ENCODE measurements at regions not wholly inside any gene's neighbourhood (a gene's known extent, or its start where the extent isn't known, plus 50 kb on each side); places are given as distances from the start of the nearest gene placed in this dataset.

DNA sequence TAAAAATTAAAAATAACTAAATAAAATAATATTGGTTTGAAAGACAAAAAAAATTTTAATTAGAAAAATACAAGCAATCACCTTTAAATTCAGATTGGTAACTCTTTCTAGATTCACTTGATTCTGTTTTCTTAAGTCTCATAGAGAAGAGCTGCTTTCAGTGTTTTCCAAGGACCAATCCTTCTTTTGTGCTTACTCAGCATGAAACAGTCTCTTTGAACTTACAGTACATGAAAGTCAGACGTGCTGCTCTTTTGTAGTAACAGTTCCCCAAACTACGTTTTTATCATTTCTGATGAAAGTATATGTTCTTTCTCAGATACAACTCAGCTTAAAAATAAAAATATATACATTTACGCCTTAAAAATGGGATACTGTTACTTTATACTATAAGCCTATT is 171.9 kb upstream of the CCDC54 start:
- TF ChIP-seq, protein P1, sequence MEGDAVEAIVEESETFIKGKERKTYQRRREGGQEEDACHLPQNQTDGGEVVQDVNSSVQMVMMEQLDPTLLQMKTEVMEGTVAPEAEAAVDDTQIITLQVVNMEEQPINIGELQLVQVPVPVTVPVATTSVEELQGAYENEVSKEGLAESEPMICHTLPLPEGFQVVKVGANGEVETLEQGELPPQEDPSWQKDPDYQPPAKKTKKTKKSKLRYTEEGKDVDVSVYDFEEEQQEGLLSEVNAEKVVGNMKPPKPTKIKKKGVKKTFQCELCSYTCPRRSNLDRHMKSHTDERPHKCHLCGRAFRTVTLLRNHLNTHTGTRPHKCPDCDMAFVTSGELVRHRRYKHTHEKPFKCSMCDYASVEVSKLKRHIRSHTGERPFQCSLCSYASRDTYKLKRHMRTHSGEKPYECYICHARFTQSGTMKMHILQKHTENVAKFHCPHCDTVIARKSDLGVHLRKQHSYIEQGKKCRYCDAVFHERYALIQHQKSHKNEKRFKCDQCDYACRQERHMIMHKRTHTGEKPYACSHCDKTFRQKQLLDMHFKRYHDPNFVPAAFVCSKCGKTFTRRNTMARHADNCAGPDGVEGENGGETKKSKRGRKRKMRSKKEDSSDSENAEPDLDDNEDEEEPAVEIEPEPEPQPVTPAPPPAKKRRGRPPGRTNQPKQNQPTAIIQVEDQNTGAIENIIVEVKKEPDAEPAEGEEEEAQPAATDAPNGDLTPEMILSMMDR (IDR thresholded peaks at IDR 0.05), result no peak
- Histone ChIP-seq H3K4me1 (ENCODE audit: control insufficient read depth in 1 of 2, insufficient read depth in 1 of 2, low read depth in 1 of 2, low read length in 1 of 2) (no peaks in the 10 kb centered on the region), H3K4me3 (ENCODE audit: low read depth in 1 of 2, low read length in 1 of 2) (no peak overlapping the region), H3K36me3 (no peaks in the 10 kb centered on the region), H3K9me3 (no peaks in the 10 kb centered on the region), H3K27ac (no peak overlapping the region), H3K27me3 (no peaks in the 10 kb centered on the region)

DNA sequence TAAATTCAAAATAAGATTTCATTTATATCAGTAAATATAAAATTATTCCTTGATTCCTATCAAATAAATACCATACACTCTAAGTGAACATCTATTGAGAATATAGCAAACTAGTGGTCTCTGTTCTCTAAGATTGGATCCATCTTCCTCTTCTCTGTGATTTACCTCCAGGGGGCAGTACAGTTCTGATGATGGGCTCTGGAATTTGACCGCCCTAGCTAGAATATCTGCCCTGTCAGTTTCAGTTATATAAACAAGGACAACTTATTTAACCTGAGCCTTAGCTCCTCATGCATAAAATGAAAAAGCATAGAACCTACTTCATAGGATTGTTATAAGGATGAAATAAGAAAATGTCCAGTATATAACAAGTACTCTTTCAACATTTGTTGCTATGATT is 171.1 kb upstream of the CCDC54 start:
- H3K36me3 ChIP-seq, result no peaks in the 10 kb centered on the region
- no peak overlapping the region for H3K27ac ChIP-seq
- no peaks in the 10 kb centered on the region for H3K4me1 ChIP-seq (ENCODE audit: control insufficient read depth in 1 of 2, insufficient read depth in 1 of 2, low read depth in 1 of 2, low read length in 1 of 2)
- H3K4me3 ChIP-seq (ENCODE audit: low read depth in 1 of 2, low read length in 1 of 2), result no peak overlapping the region
- TF ChIP-seq, protein P1 (IDR thresholded peaks at IDR 0.05), result no peak
- no peaks in the 10 kb centered on the region for H3K9me3 ChIP-seq
- H3K27me3 ChIP-seq, result no peaks in the 10 kb centered on the region

DNA sequence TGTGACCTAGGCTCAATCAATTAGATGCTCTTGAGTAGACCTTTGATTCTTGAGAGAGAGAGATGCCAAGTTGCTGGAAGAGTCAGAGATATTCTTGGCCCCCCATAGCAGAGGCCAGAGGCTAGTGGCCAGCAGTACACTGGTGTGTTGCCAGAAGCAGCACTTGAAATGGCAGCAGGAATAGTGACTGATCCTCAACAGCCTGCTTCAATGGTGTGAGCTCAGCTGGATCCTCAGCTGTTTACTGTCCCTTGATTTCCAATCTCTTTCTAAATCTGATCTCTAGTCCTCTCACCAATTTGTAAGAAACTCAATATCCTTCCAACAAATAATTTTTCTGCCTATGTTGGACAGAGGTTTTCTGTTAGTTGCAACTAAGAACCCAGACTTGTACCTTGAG is 170.3 kb upstream of the CCDC54 start:
- no peaks in the 10 kb centered on the region for H3K4me1 ChIP-seq (ENCODE audit: control insufficient read depth in 1 of 2, insufficient read depth in 1 of 2, low read depth in 1 of 2, low read length in 1 of 2)
- no peaks in the 10 kb centered on the region for H3K9me3 ChIP-seq
- TF ChIP-seq, protein P1 (IDR thresholded peaks at IDR 0.05), result no peak
- H3K4me3 ChIP-seq (ENCODE audit: low read depth in 1 of 2, low read length in 1 of 2), result no peak overlapping the region
- no peaks in the 10 kb centered on the region for H3K36me3 ChIP-seq
- H3K27ac ChIP-seq, result no peak overlapping the region
- no peaks in the 10 kb centered on the region for H3K27me3 ChIP-seq

DNA sequence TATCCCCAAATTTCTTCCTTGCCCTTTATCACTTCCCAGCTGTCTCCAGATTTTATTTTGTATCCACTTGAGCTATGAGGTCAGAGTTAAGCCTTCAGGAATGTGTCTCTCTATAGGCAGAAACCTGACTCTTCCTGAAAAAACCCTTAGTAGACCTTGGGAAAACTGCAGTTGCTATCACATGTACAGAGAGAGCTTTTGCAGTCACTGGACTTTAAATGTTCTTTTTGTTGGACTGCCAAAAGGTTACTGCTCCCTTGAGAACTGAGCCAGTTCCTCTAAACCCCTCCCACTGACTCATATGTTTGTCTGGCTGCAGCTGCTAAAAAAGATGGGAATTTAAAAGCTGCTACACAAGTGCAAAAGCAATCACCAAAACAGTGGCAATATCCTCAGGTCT is 169.1 kb upstream of the CCDC54 start:
- H3K9me3 ChIP-seq, result no peaks in the 10 kb centered on the region
- H3K27me3 ChIP-seq, result no peaks in the 10 kb centered on the region
- no peaks in the 10 kb centered on the region for H3K36me3 ChIP-seq
- TF ChIP-seq, protein P1 (IDR thresholded peaks at IDR 0.05), result no peak
- H3K4me3 ChIP-seq (ENCODE audit: low read depth in 1 of 2, low read length in 1 of 2), result no peak overlapping the region
- H3K4me1 ChIP-seq (ENCODE audit: control insufficient read depth in 1 of 2, insufficient read depth in 1 of 2, low read depth in 1 of 2, low read length in 1 of 2), result no peaks in the 10 kb centered on the region
- no peak overlapping the region for H3K27ac ChIP-seq

DNA sequence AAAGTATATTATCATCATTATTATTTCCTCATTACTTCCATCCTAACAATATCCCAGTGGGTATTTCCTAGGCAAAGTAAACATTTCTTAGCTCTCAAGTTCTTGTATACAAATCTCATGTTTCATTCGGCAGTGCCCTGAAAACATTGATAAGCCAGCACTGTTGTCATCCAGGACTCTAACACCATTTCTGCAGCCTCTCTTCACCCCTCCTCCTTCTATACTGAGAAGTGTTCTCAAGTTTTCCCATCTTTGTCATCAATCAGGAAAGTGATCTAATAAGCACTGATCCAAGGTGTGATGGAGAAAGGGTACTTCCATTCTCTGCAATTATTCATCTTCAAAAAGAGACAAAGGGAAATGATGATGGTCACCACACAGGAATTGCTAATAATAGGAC is 168.4 kb upstream of the CCDC54 start:
- H3K27me3 ChIP-seq, result no peaks in the 10 kb centered on the region
- no peak overlapping the region for H3K27ac ChIP-seq
- H3K4me1 ChIP-seq (ENCODE audit: control insufficient read depth in 1 of 2, insufficient read depth in 1 of 2, low read depth in 1 of 2, low read length in 1 of 2), result no peaks in the 10 kb centered on the region
- H3K9me3 ChIP-seq, result no peaks in the 10 kb centered on the region
- no peak overlapping the region for H3K4me3 ChIP-seq (ENCODE audit: low read depth in 1 of 2, low read length in 1 of 2)
- TF ChIP-seq, protein P1 (IDR thresholded peaks at IDR 0.05), result no peak
- H3K36me3 ChIP-seq, result no peaks in the 10 kb centered on the region

Data from neutrophil (primary cell).